ENCODE measurements at regions not wholly inside any gene's neighbourhood (a gene's known extent, or its start where the extent isn't known, plus 50 kb on each side); places are given as distances from the start of the nearest gene placed in this dataset.

- TF ChIP-seq CREM (IDR thresholded peaks at IDR 0.05; ENCODE audit: low read depth) (no peak), POLR2AphosphoS5 (IDR thresholded peaks at IDR 0.05; ENCODE audit: control insufficient read depth, insufficient read depth, low read depth, low read length) (no peak)
Observed at GRCh38 chr2:236686561-236686960, 116.9 kb downstream of the ACKR3 start.

Data from K562 (cell line).